GM12892 (cell line): ENCODE measurements at regions not wholly inside any gene's neighbourhood (a gene's known extent, or its start where the extent isn't known, plus 50 kb on each side); places are given as distances from the start of the nearest gene placed in this dataset.

Source experiments
- POLR2AphosphoS5 ChIP-seq: IDR thresholded peaks from 2 replicates; pipeline ENCODE4 v1.6.1; 2011; ENCODE audit warnings: low read depth, low read length, control low read depth
- TAF1 ChIP-seq: IDR thresholded peaks from 2 replicates; pipeline ENCODE4 v1.6.1; 2011; ENCODE audit warnings: low read depth, mild to moderate bottlenecking, control low read depth, low read length, borderline replicate concordance

GRCh38 chr4:131026771-131027170 is 1930.8 kb downstream of the C4orf33 start:
- TF ChIP-seq TAF1 = no peak
- no peak for TF ChIP-seq POLR2AphosphoS5
